NCI-H146 (cell line): ENCODE measurements at regions not wholly inside any gene's neighbourhood (a gene's known extent, or its start where the extent isn't known, plus 50 kb on each side); places are given as distances from the start of the nearest gene placed in this dataset.
"Not testable (repeated sequence)": the region's sequence is repeated elsewhere in the genome, so short reads cannot be mapped to it uniquely, and the experiment has no call there.

Source experiments
- DNase-seq: peaks from one replicate; lab custom pipeline; 2025; lab: John Stamatoyannopoulos, UW

DNA sequence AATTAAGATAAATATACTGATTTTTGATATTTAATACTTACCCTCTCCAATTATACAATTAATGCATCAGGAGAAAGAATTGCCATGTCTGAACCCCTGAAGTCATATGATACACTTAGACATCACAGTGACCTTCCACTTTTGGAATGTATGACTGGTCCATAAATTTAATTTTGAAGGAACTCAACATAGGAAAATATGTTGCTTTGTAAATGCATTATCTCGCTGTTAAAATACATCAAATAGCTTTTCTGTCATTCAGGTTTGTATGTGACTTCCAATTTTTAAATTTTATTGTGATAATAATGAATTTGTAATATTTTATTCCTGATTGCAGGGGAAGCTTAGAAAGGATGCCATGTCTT lies 631.9 kb upstream of the ANKRD30A start:
- no peak for DNase-seq

DNA sequence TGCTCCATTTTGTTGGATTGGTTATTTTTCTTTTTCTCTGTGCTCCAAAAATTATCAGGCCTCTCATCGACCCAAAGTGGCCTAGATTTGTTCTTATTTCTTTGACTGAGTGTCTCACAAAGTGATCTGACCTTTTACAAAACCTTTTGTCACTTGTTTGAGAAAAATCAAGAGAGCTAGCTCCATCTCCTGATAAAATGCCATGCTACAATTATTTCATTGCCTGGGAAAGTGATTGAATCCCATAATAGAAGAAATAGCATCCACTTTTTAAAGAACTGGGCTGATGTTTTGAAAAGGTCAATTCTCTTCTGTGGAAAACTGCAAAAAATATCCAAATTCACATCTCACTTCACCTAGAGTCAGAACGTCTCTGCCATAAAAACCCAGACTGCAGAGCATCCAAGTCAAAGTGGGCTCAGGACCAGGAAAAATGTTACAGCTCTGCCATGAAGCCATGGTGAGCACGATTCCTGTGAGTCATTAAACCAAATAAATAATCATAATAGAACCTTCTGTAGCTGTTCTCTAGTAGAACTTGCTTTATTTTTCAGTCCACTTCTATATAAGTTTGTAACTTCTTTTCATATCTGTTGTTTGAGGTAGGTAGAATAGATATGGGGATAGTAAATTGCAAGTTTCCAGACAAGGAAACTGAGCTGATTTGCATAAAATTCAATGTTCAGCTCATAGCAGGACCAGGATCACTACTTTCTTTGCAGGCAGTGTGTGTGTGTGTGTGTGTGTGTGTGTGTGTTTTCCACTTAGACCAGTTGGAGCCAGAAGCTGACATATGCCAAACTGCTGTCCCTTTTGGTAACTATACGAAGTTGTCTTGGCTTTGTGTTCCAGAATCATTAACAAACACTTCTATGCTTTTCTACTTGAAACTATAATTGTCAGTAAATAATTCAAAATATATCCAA lies 632.5 kb upstream of the ANKRD30A start:
- no peak for DNase-seq

DNA sequence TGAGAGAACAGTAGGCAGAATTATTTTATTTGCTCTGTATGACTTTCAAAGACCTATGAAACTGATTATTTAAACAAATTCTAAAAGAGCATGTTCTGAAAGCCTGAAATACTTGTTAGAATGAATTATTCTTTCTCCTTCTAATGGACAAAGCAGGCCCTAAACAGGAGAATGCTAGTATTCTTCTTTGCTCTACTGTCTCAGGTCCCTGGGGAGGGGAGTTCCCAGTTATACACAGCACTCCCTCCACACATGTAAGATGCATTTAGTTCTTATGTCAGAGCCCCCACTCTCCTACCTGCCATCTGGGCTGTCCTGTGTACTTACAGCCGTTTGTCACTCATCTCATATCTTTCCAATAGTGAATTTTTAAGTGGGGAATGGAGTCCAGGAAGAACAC lies 633.5 kb upstream of the ANKRD30A start:
- no peak for DNase-seq

DNA sequence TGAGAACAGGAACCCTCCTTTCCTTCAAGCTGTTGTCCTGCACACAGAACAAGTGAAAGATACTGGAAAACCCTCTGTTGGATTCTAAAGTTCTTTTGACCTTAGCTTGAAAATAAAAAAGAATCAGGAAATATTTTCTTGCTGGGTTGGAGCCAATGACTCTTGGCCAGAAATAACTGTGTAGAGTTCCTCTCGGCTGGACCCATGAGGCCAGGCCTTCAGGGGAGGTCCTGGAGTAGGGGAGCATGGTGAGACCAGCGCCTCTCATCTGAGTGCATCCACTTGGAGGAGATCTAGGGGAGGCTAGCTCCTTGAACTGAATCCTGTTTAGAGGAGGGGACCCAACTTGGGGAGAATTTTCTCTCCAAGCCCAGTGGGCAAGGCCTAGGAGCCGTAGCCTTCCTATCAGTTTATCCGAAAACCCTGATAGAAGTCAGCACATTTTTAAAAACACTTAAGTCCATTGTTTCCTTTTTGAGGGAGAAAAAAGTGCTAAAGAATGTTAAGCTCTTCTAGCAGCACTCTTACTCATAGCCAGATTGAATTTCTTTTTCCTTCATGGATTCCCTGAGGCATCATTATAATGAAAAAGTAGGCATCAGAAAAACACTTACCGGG lies 635.7 kb upstream of the ANKRD30A start:
- no peak for DNase-seq

DNA sequence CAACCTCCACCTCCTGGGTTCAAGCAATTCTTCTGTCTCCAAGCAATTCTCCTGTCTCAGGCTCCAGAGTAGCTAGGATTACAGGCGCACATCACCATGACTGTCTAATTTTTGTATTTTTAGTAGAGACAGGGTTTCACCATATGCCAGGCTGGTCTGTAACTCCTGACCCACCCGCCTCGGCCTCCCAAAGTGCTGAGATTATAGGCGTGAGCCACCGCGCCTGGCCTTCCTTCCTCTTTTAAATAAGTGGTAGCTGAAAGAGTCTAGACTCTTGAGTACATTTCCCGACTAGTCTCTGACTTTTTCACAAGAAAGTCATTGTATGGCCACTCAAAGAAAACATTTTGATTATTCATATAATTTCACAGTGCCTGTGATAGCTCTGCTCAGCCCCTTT lies 636.2 kb upstream of the ANKRD30A start:
- no peak for DNase-seq

DNA sequence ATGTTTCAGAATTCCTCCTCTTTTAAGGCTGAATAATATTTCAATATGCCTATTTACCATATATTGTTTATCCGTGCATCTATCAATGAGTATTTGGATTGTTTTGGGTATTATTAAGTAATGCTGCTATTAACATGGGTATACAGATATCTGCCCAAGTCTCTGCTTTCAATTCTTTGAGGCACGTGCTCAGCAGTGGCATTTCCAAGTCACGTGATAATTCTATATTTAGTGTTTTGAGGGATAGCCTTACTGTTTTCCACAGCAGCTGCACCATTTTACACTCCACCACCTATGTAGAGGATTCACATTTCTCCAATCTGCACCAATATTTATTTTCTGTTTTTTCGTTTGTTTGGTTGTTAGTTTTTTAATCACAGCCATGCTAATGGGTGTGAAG lies 636.8 kb upstream of the ANKRD30A start:
- no peak for DNase-seq

DNA sequence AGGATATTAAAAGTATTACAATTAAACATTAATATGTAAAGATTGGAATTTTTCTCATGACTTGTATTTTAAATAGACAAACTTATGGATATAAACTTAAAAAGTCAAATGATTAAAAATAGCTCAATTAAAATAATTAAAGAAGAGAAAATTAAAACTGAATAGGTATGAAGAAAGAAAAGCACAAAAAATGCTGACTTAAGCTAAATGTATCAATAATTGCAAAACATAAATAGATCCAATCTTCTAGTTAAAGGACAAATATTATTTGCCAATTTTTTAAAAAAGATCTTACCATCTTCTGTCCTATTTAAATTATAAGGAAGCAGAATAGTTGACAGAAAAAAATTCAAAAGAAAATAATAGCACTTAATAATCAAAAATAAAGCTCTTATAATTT lies 646.3 kb upstream of the ANKRD30A start:
- no peak for DNase-seq

DNA sequence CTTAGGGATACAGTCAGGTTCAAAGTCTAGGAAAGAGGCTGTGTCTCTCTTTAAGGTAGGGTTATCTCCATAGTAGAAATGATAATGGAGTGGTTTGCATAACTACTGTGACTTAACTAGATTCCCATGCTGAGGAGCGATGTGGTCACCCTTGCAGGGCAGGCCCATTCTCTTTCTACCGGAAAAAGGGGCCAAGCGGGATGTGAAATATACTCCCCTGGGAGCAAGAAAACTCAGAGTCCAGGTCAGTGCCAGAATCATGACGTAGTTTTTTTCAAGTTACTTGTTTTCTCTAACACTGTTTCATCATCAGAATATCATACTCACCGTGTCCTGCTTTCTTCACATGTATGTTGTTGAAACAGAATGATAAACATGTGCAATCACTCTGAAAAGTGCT lies 649.0 kb upstream of the ANKRD30A start:
- no peak for DNase-seq

DNA sequence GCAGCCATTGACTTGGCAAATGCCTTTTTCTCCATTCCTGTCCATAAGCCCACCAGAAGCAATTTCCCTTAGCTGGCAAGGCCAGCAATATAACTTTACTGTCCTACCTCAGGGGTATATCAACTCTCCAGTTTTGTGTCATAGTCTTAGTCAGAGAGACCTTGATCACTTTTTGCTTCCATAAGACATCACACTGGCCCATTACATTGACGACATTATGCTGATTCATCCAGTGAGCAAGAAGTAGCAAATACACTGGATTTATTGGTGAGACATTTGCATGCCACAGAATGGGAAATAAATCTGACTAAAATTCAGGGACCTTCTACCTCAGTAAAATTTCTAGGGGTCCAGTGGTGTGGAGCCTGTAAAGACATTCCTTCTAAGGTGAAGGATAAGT lies 649.7 kb upstream of the ANKRD30A start:
- DNase-seq = no peak

DNA sequence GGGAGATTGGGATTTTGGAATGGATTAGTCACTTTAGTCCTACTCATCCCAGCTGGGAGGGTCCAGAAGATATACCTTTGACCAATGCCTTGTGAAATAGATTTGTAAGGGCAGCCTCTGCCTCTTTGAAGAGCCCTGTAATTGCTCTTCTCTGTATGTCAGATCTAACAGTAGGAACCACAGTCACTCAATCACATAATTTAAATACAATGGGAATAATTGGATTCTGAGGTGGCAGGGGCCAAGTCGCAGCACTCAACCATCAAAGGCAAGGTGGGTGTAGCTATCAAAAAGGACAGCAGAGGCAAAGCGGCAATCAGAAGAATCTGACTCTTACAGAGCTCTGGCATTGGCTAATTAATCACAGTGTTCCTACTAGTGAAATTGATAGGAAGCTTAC lies 650.9 kb upstream of the ANKRD30A start:
- DNase-seq = no peak

DNA sequence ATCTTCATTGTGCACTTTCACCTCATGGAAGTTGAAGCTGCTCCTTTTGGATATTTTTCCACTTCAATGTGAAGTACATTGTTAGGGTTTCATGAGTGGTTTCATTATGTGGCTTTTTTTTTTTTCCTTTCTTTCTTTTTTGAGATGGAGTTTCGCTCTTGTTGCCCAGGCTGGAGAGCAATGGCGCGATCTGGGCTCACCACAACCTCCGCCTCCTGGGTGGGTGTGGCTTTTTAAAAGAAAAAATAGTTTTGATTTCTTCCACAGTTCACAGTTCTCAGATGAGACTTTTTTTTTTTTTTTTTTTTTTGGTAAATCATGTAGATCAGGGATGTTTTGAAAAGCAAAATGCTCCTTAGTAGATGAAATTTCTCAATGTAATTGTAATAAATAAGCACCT lies 652.3 kb upstream of the ANKRD30A start:
- DNase-seq = no peak

DNA sequence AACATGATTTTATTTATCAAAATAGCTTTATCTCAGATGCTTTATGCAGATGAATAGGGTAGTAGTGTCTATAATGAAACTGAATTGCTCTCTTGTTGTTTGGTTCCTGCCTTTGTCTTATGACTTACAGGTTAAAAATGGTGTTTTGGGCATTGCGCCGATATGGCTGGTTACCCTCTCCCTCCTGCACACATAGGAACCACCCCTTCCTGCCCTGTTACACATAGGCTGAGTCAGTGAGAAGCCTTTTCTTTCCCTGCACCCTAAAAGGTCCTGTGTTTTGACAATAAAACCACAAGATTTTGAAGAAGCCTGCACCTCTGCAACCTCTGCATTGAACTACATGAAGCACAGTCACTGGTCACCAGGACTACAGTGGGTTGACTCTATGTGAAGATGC lies 655.8 kb upstream of the ANKRD30A start:
- DNase-seq = no peak

DNA sequence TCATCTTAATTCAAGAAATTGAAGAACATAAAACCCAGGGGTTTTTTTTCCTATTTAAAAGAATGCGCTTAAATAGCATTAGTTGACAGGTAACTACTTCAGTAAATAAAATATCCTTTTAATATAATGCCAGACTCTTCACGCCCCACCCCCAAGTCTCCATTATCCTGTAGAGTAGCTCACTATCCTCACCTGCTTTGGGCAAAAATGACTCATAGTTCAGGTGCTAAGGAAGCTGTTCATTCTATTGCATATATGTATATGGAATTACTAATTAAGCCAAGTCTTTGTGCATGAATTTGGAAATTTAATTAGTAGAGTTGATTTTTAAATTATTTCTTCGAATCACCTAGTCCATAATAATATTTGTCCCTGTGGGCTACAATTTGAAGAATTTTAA lies 656.8 kb upstream of the ANKRD30A start:
- no peak for DNase-seq

DNA sequence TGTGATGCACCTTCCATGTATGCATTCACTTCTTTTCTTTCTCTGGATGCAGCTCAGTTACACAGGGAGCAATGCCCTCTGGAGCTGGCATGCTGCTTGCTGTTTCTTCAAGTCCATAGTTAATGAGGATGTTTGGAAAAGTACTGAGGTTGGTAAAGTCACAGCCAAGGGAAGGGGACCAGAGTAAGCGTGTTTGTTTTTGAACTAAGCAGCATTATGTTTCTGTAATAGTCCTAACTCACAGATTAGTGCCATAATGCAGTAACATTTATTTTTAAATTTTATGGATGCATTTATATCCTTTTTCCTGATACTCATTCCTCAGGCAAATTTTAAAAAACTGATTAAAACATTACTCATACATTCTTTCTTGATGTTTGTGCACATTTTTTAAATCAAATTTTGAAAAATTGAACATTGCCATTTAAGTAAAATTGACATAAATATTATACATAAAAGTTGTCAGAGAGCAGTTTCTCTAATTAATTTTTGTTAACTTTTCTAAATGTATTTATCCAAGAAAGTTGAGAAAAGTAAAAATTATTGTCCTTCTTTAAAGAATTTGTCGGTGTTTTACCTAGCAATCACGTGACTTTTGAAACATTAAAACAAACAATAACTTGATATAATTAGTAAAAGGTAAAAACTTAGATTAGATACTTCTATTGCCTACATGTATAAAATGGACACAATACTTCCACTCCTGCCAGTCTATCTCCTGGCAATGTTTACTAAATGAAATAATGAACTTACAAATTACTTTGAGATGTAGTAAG lies 659.6 kb upstream of the ANKRD30A start:
- no peak for DNase-seq

DNA sequence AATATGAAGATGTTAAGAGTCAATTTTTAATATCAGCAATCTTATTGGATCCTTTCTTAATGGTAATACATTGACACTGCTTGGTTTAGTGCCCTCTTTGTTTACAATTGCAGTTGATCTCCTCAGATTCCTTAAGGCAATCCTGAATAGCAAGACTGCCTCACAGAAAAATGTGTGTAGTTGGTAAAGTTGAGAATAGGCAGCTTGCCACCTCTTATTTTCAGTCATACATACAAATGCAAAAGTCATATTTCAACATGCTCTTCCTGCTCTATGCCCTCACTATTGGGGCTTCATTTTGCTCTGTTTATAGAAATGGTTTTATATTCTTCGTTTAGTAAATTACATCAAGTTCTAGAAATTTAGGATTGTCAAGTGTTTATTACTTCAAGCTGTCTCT lies 661.1 kb upstream of the ANKRD30A start:
- DNase-seq = no peak

DNA sequence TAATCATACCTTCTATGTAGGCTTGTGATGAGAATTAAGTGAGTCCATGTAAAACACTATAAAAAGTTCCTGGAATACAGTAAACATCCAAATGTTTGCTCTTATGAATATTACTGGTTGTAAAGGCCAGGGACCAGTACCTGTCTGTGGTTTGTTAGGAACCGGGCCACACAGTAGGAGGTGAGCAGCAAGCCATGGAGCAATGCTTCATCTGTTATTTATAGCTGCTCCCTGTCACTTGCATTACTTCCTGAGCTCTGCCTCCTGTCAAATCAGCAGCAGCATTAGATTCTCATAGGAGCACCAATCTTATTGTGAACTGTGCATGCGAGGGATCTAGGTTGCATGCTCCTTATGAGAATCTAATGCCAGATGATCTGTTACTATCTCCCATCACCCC lies 662.0 kb upstream of the ANKRD30A start:
- no peak for DNase-seq

DNA sequence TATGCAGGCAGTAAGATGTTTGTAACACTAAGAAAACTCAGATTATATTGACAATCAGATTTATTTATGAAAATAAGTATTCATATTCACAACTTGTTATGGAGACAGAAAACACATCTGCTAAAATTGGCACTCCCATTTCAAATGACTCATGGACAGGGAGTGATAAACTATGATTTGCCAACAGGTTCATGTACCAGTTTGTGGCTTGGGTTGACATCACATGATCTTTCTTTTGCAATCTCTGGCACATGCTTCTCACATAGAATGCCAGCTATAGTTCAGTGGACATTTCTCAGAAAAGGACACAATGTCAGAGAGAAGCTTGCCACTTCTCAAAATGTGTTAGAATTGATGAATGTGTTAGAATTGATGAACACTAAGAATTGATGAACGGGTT lies 663.2 kb upstream of the ANKRD30A start:
- DNase-seq = no peak

DNA sequence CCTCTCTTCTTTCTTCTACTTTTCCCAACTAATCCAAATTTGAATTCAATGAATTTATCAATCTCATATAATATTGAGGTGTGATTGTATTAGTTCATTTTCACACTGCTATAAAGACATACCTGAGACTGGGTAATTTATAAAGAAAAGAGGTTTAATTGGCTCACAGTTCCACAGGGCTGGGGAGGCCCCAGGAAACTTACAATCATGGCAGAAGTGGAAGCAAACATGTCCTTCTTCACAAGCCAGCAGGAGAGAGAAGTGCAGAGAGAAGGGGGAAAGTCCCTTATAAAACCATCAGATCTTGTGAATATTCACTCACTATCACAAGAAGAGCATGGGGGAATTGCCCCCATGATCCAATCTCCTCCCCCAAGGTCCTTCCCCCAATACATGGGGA lies 667.0 kb upstream of the ANKRD30A start:
- not testable (repeated sequence) for DNase-seq

DNA sequence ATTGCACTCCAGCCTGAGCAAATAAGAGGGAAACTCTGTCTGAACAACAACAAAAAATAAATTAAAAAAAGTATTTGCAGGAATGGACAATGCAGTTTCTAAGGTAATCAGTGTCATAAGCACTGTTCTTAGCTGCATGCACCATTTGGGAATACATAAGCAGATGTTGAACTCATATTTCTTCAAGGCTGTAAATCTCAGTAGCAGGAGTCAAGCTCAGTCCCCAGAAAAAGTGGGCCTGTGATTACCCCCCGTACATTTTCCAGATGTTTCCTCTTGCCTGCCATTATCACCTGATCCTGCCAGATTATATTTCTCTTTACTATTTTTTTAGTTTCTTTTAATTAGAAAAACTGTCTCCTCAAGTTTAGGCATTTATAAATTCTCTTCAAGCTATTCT lies 667.6 kb upstream of the ANKRD30A start:
- no peak for DNase-seq

DNA sequence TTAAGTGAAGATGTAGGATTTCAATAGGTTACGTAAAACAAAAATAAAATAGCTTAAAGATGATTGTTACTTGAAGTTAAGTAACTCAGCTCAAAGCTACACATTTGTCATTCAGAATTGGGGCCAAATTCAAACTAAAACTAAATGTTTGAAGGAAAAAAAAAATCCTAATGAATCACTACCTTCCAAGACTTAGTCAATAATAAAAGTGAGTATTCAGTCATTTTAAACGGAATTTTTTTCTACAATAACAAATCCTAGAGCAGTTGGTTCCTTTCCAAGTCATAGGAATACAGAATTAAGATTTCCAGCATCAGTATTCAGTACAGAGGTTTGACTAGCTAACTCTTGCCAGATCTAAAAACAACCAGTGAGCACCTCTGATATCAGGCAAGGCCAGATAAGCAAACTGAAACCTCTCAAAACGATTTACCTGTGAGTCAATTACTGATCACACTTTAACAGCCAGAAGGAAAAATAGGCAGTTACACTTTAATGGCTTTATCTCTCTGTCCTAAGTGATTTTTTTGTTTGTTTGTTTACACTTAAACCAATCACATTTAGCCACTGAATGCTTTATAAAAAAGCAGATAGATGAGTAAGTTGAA lies 669.8 kb upstream of the ANKRD30A start:
- no peak for DNase-seq

DNA sequence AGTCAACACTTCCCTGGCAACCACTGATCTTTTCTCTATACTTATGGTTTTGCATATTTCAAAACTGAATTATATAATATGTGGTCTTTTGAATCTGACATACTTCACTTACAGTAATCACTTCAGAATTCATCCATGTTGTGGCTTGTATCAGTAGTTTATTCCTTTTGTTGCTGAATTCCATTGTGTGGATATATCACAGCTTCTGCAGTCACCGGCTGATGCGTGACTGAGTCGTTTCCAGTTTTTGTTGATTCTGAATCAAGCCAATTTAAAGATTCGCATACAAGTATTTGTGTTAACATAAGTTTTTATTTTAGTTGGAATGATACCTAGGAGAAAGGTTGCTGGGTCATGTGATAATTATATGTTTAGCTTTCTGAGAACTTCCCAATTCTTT lies 672.5 kb upstream of the ANKRD30A start:
- DNase-seq = no peak

DNA sequence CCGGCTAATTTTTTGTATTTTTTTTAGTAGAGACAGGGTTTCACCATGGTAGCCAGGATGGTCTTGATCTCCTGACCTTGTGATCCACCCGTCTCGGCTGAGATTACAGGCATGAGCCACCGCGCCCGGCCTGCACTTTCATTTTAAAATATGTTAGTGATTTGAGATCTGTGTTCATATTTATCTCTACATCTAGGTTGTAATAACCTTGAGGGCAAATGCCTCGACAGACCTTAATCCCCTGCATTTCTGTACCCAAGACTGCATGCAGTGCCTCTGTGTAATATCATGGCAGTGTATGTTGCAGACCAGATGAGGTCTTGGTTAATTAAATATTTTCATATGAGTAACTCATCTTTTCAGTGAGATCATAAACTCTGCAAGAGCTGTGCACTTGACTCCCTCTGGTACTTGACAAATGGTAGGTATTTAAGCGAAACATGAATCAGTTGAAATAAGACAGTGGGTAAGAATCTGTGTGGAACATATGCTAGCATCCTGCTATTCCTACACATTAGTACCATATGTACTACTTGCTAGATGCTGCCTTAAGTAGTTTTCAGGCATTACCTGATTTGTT lies 673.9 kb upstream of the ANKRD30A start:
- no peak for DNase-seq
